ENCODE measurements at regions not wholly inside any gene's neighbourhood (a gene's known extent, or its start where the extent isn't known, plus 50 kb on each side); places are given as distances from the start of the nearest gene placed in this dataset.

DNA sequence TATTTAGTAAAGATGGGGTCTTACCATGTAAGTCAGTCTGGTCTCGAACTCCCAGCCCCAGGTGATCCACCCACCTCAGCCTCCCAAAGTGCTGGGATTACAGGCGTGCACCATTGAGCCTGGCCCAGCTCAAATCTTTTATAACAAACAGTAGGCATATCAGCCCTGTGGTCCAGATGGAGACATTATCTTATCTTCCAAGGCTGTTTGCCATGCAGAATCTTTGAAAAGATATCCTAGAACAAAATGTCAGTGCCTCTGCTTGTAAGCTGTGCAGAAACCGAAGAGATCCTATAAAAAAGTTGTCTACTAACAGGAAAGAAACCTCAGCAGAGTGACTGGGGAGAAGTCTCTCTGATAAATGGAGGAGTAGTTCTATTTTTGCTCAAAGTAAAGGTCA is 142.1 kb downstream of the PTH2R start:
- intact Hi-C loops (cut with micrococcal nuclease): no loop called here
- no peak for ATAC-seq
- ChIA-PET CTCF (no interaction called here), POLR2A (ENCODE audit: unreplicated experiment) (no interaction called here)
- Histone ChIP-seq H3K27me3 (ENCODE audit: low read length) (no peaks in the 10 kb centered on the region), H3K9me3 (ENCODE audit: low read length) (no peaks in the 10 kb centered on the region), H2AFZ (ENCODE audit: low read length) (no peak overlapping the region), H3K9me2 (replicated peaks; ENCODE audit: low read length) (no peaks in the 10 kb centered on the region), H3K4me3 (ENCODE audit: low read length) (no peak overlapping the region), H3K9ac (ENCODE audit: low read length) (no peak overlapping the region), H3K79me2 (ENCODE audit: low read length) (no peaks in the 10 kb centered on the region), H4K20me1 (ENCODE audit: low read length) (no peaks in the 10 kb centered on the region), H3F3A (ENCODE audit: low read length, unreplicated experiment) (no peaks in the 10 kb centered on the region), H3K4me2 (ENCODE audit: low read length) (no peak overlapping the region), H3K4me1 (ENCODE audit: insufficient read depth, low read length) (no peaks in the 10 kb centered on the region), H3K27ac (ENCODE audit: low read length) (no peak overlapping the region), H3K36me3 (ENCODE audit: low read depth, low read length) (no peaks in the 10 kb centered on the region)
- TF ChIP-seq, protein P1, sequence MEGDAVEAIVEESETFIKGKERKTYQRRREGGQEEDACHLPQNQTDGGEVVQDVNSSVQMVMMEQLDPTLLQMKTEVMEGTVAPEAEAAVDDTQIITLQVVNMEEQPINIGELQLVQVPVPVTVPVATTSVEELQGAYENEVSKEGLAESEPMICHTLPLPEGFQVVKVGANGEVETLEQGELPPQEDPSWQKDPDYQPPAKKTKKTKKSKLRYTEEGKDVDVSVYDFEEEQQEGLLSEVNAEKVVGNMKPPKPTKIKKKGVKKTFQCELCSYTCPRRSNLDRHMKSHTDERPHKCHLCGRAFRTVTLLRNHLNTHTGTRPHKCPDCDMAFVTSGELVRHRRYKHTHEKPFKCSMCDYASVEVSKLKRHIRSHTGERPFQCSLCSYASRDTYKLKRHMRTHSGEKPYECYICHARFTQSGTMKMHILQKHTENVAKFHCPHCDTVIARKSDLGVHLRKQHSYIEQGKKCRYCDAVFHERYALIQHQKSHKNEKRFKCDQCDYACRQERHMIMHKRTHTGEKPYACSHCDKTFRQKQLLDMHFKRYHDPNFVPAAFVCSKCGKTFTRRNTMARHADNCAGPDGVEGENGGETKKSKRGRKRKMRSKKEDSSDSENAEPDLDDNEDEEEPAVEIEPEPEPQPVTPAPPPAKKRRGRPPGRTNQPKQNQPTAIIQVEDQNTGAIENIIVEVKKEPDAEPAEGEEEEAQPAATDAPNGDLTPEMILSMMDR (conservative IDR thresholded peaks at IDR 0.05; ENCODE audit: low read depth, low read length): no peak
- no peak for TF ChIP-seq EZH2 (IDR thresholded peaks at IDR 0.05; ENCODE audit: low read length, unreplicated experiment)
- TF ChIP-seq EZH2phosphoT487 (IDR thresholded peaks at IDR 0.05; ENCODE audit: borderline replicate concordance, low read length): no peak
- BruUV-seq (replicated peaks): no TSS peak
- no peak for DNase-seq

DNA sequence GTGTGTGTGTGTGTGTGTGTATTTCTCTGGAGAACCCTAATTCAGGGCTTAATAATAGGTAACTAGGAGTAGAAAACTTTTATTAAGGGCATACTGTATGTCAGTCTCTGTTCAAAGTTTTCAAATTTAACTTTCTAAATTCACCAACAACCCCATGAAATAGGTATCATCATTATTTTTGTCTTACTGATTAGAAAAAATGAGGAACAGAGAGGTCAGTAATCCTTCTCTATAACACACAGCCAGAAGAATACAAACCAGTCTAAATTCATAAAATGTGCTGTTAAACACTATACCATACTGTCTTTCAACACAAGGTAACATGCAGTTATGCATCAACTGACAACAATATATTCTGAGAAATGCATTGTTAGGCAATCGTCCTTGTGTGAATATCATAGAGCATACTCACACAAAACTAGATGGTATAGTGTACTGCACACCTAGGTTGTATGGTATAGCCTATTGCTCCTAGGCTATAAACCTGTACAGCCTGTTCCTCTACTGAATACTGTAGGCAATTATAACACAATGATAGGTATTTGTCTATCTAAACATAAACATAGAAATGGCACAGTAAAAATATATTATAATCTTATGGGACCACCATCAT is 143.1 kb downstream of the PTH2R start:
- Histone ChIP-seq H3K36me3 (ENCODE audit: low read depth, low read length) (no peaks in the 10 kb centered on the region), H2AFZ (ENCODE audit: low read length) (no peak overlapping the region), H3K9ac (ENCODE audit: low read length) (no peak overlapping the region), H3K4me3 (ENCODE audit: low read length) (no peak overlapping the region), H3K9me3 (ENCODE audit: low read length) (no peaks in the 10 kb centered on the region), H3K9me2 (replicated peaks; ENCODE audit: low read length) (no peaks in the 10 kb centered on the region), H3K27ac (ENCODE audit: low read length) (no peak overlapping the region), H3K27me3 (ENCODE audit: low read length) (no peaks in the 10 kb centered on the region), H3K4me1 (ENCODE audit: insufficient read depth, low read length) (no peaks in the 10 kb centered on the region), H4K20me1 (ENCODE audit: low read length) (no peaks in the 10 kb centered on the region), H3K79me2 (ENCODE audit: low read length) (no peaks in the 10 kb centered on the region), H3F3A (ENCODE audit: low read length, unreplicated experiment) (no peaks in the 10 kb centered on the region), H3K4me2 (ENCODE audit: low read length) (no peak overlapping the region)
- BruUV-seq (replicated peaks): no TSS peak
- no peak for DNase-seq
- POLR2A ChIA-PET (ENCODE audit: unreplicated experiment): no interaction called here
- ATAC-seq: no peak
- CTCF ChIA-PET: no interaction called here
- intact Hi-C loops (cut with micrococcal nuclease): no loop called here
- TF ChIP-seq EZH2 (IDR thresholded peaks at IDR 0.05; ENCODE audit: low read length, unreplicated experiment): no peak
- TF ChIP-seq EZH2phosphoT487 (IDR thresholded peaks at IDR 0.05; ENCODE audit: borderline replicate concordance, low read length): no peak

DNA sequence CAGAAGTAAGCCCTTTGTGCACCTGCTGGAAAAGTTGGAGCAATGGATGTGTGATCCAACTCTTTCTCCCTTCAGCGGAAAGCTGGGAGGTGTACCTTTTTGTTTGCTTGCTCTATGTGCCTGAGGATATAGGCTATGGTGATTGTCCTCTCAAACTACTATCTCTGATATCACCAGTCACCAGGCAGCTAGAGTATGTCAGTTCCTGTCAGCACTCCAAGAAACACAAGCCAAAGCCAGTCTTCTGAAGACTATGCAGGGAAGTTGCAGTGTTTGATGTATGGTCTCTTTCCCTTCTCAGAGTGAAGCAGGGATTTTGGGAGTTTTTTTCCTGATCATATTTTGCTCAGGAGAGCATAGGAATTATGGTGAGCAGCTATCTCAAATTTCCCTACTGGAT is 146.4 kb downstream of the PTH2R start:
- H3K9me3 ChIP-seq (ENCODE audit: low read length): no peaks in the 10 kb centered on the region
- intact Hi-C loops (cut with micrococcal nuclease): no loop called here
- H3F3A ChIP-seq (ENCODE audit: low read length, unreplicated experiment): no peaks in the 10 kb centered on the region
- no peaks in the 10 kb centered on the region for H3K27me3 ChIP-seq (ENCODE audit: low read length)
- no peaks in the 10 kb centered on the region for H4K20me1 ChIP-seq (ENCODE audit: low read length)
- no peaks in the 10 kb centered on the region for H3K4me1 ChIP-seq (ENCODE audit: insufficient read depth, low read length)
- no peaks in the 10 kb centered on the region for H3K9me2 ChIP-seq (replicated peaks; ENCODE audit: low read length)
- H3K79me2 ChIP-seq (ENCODE audit: low read length): no peaks in the 10 kb centered on the region
- TF ChIP-seq EZH2phosphoT487 (IDR thresholded peaks at IDR 0.05; ENCODE audit: borderline replicate concordance, low read length) (no peak), EZH2 (IDR thresholded peaks at IDR 0.05; ENCODE audit: low read length, unreplicated experiment) (no peak)
- TF ChIP-seq, protein P1 (conservative IDR thresholded peaks at IDR 0.05; ENCODE audit: low read depth, low read length): no peak
- no peak overlapping the region for H3K4me2 ChIP-seq (ENCODE audit: low read length)
- DNase-seq: no peak
- no TSS peak for BruUV-seq (replicated peaks)
- no peak overlapping the region for H3K27ac ChIP-seq (ENCODE audit: low read length)
- POLR2A ChIA-PET (ENCODE audit: unreplicated experiment): no interaction called here
- no peak for ATAC-seq
- H2AFZ ChIP-seq (ENCODE audit: low read length): no peak overlapping the region
- no peak overlapping the region for H3K4me3 ChIP-seq (ENCODE audit: low read length)
- no peaks in the 10 kb centered on the region for H3K36me3 ChIP-seq (ENCODE audit: low read depth, low read length)
- CTCF ChIA-PET: no interaction called here
- no peak overlapping the region for H3K9ac ChIP-seq (ENCODE audit: low read length)

All from PC-3 (cell line).